H1 (cell line): ENCODE measurements at regions not wholly inside any gene's neighbourhood (a gene's known extent, or its start where the extent isn't known, plus 50 kb on each side); places are given as distances from the start of the nearest gene placed in this dataset.

Source experiments
- ATF2 ChIP-seq: IDR thresholded peaks from 2 replicates; pipeline ENCODE4 v1.6.1; 2012; ENCODE audit warnings: low read length, inconsistent platforms
- CBX5 ChIP-seq: fragments of 300-800, 300-1000 bp; sonication (generic); IDR thresholded peaks from 2 replicates; pipeline ENCODE4 v1.7.1; 2016; ENCODE audit warnings: antibody characterized with exemption, low read length, low read depth
- CHD7 ChIP-seq: fragments of 300-600 bp; sonication (generic); IDR thresholded peaks from 2 replicates; pipeline ENCODE4 v1.7.1; 2012; ENCODE audit warnings: low read length, moderate library complexity, mild to moderate bottlenecking, inconsistent platforms; ENCODE audit not compliant: insufficient replicate concordance
- E2F6 ChIP-seq: IDR thresholded peaks from 2 replicates; pipeline ENCODE4 v1.6.1; 2012; ENCODE audit warnings: inconsistent platforms
- RXRA ChIP-seq: IDR thresholded peaks from 2 replicates; pipeline ENCODE4 v1.6.1; 2011; ENCODE audit warnings: low read depth, mild to moderate bottlenecking, low read length, moderate library complexity; ENCODE audit not compliant: insufficient read depth
- SRF ChIP-seq: IDR thresholded peaks from 2 replicates; pipeline ENCODE4 v1.6.1; 2011; ENCODE audit warnings: mild to moderate bottlenecking, low read depth, low read length, moderate library complexity

- no peak for TF ChIP-seq CHD7
- TF ChIP-seq ATF2: no peak
- no peak for TF ChIP-seq E2F6
- no peak for TF ChIP-seq CBX5
- TF ChIP-seq SRF: no peak
- no peak for TF ChIP-seq RXRA
Measured at GRCh38 chr3:26964313-26964712, 341.7 kb downstream of the LRRC3B start (continued).
